ENCODE measurements at regions not wholly inside any gene's neighbourhood (a gene's known extent, or its start where the extent isn't known, plus 50 kb on each side); places are given as distances from the start of the nearest gene placed in this dataset.
A peak's percentile ranks its signal among the peaks of the same experiment; 100 is the strongest.

DNA sequence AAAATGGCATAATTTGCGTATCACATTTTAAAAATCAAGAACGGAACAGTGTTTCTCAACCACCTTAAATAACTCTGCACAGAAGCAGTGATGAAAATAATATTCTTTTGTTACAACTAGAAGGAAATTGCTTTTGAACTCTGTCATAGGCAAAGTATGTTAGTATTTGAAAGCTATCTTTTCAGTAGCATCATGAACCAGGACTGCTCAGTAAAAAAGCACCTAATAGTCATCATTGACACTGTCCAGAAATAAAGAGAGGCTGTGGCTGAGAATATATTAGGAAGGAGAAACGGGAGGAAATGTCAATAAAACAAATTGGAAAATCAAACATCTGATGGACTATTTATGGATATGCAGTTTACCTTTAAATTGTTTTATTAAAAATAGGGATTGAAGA lies 237.2 kb upstream of the AKR1E2 start:
- DNase-seq: no peak
- H3K27ac ChIP-seq (ENCODE audit: low read depth, low read length): no peak overlapping the region
- no peaks in the 10 kb centered on the region for H3K27me3 ChIP-seq (ENCODE audit: insufficient read depth, low read length, poor library complexity, severe bottlenecking)
- Mint-ChIP-seq H3K4me3 (no peak overlapping the region), H3K27ac (no peak overlapping the region), H3K36me3 (no peaks in the 10 kb centered on the region), H3K9me3 (no peaks in the 10 kb centered on the region), H3K27me3 (peaks cover under 1 to 4% of the 10 kb centered on the region in 2 donors), H3K4me1 (no peaks in the 10 kb centered on the region)
- H3K4me1 ChIP-seq (ENCODE audit: insufficient read depth, low read length): no peaks in the 10 kb centered on the region
- no peaks in the 10 kb centered on the region for H3K36me3 ChIP-seq (ENCODE audit: insufficient read depth, low read length)
- no peaks in the 10 kb centered on the region for H3K9me3 ChIP-seq (ENCODE audit: low read length)
- no peak overlapping the region for H3K4me3 ChIP-seq (ENCODE audit: low read length)
- ChIA-PET CTCF (no interaction called here), POLR2A (no interaction called here)

- DNase-seq: no peak
- H3K9me3 ChIP-seq (ENCODE audit: low read length): no peaks in the 10 kb centered on the region
- no peaks in the 10 kb centered on the region for H3K4me1 ChIP-seq (ENCODE audit: insufficient read depth, low read length)
- Mint-ChIP-seq H3K4me3 (no peak overlapping the region), H3K4me1 (no peaks in the 10 kb centered on the region), H3K36me3 (no peaks in the 10 kb centered on the region), H3K27ac (no peak overlapping the region), H3K27me3 (peaks cover 0 to 6% of the 10 kb centered on the region in 2 donors), H3K9me3 (no peaks in the 10 kb centered on the region)
- H3K4me3 ChIP-seq (ENCODE audit: low read length): no peak overlapping the region
- H3K27ac ChIP-seq (ENCODE audit: low read depth, low read length): no peak overlapping the region
- H3K27me3 ChIP-seq (ENCODE audit: insufficient read depth, low read length, poor library complexity, severe bottlenecking): no peaks in the 10 kb centered on the region
- H3K36me3 ChIP-seq (ENCODE audit: insufficient read depth, low read length): no peaks in the 10 kb centered on the region
- POLR2A ChIA-PET: no interaction called here
- CTCF ChIA-PET: no interaction called here
Observed at GRCh38 chr10:4587466-4587865, 238.5 kb upstream of the AKR1E2 start.

GRCh38 chr10:4586776-4587175 lies 239.2 kb upstream of the AKR1E2 start:
- H3K4me1 ChIP-seq (ENCODE audit: insufficient read depth, low read length): no peaks in the 10 kb centered on the region
- ChIA-PET CTCF (no interaction called here), POLR2A (no interaction called here)
- no peaks in the 10 kb centered on the region for H3K4me1 Mint-ChIP-seq
- H3K27me3 Mint-ChIP-seq: peaks cover 0 to 6% of the 10 kb centered on the region in 2 donors
- no peak overlapping the region for H3K27ac ChIP-seq (ENCODE audit: low read depth, low read length)
- DNase-seq: no peak
- no peaks in the 10 kb centered on the region for H3K27me3 ChIP-seq (ENCODE audit: insufficient read depth, low read length, poor library complexity, severe bottlenecking)
- H3K36me3 ChIP-seq (ENCODE audit: insufficient read depth, low read length): no peaks in the 10 kb centered on the region
- no peak overlapping the region for H3K4me3 ChIP-seq (ENCODE audit: low read length)
- H3K9me3 Mint-ChIP-seq: no peaks in the 10 kb centered on the region
- H3K36me3 Mint-ChIP-seq: no peaks in the 10 kb centered on the region
- H3K4me3 Mint-ChIP-seq: no peak overlapping the region
- no peaks in the 10 kb centered on the region for H3K9me3 ChIP-seq (ENCODE audit: low read length)
- no peak overlapping the region for H3K27ac Mint-ChIP-seq

DNA sequence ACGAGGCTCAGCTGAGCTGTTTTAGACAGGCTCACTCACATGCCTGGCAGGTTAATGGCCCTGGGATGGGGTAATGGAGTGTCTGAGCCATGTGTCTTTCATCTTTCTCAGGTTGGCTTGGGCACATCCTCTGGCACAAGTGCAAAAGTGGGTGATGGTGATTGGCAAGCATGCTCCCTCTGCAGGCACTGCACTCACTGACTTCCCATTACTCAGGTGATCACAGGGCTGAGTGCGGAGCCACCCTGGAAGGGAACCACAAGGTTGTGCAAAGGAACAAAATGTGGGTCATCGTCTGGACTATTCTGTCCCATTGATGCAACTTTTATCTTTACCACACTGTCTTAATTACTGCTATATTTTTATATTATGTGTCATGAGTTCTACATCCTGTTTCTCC lies 244.1 kb upstream of the AKR1E2 start:
- ChIA-PET CTCF (no interaction called here), POLR2A (no interaction called here)
- no peaks in the 10 kb centered on the region for H3K4me1 Mint-ChIP-seq
- Histone ChIP-seq H3K4me3 (ENCODE audit: low read length) (no peak overlapping the region), H3K27me3 (ENCODE audit: insufficient read depth, low read length, poor library complexity, severe bottlenecking) (no peaks in the 10 kb centered on the region), H3K4me1 (ENCODE audit: insufficient read depth, low read length) (no peaks in the 10 kb centered on the region), H3K36me3 (ENCODE audit: insufficient read depth, low read length) (no peaks in the 10 kb centered on the region), H3K9me3 (ENCODE audit: low read length) (no peaks in the 10 kb centered on the region), H3K27ac (ENCODE audit: low read depth, low read length) (no peak overlapping the region)
- peaks cover 0 to 6% of the 10 kb centered on the region in 2 donors for H3K27me3 Mint-ChIP-seq
- no peaks in the 10 kb centered on the region for H3K36me3 Mint-ChIP-seq
- no peak for DNase-seq
- H3K9me3 Mint-ChIP-seq: no peaks in the 10 kb centered on the region
- no peak overlapping the region for H3K27ac Mint-ChIP-seq
- H3K4me3 Mint-ChIP-seq: no peak overlapping the region

- Histone ChIP-seq H3K4me3 (ENCODE audit: low read length) (no peak overlapping the region), H3K27ac (ENCODE audit: low read depth, low read length) (no peak overlapping the region), H3K9me3 (ENCODE audit: low read length) (no peaks in the 10 kb centered on the region), H3K27me3 (ENCODE audit: insufficient read depth, low read length, poor library complexity, severe bottlenecking) (no peaks in the 10 kb centered on the region), H3K4me1 (ENCODE audit: insufficient read depth, low read length) (no peaks in the 10 kb centered on the region), H3K36me3 (ENCODE audit: insufficient read depth, low read length) (no peaks in the 10 kb centered on the region)
- Mint-ChIP-seq H3K4me3 (no peak overlapping the region), H3K4me1 (no peaks in the 10 kb centered on the region), H3K36me3 (no peaks in the 10 kb centered on the region), H3K9me3 (no peaks in the 10 kb centered on the region), H3K27me3 (peaks cover 0 to 12% of the 10 kb centered on the region in 2 donors), H3K27ac (no peak overlapping the region)
- no peak for DNase-seq
- POLR2A ChIA-PET: no interaction called here
- CTCF ChIA-PET: no interaction called here
Observed at GRCh38 chr10:4579844-4580243, 246.2 kb upstream of the AKR1E2 start.

DNA sequence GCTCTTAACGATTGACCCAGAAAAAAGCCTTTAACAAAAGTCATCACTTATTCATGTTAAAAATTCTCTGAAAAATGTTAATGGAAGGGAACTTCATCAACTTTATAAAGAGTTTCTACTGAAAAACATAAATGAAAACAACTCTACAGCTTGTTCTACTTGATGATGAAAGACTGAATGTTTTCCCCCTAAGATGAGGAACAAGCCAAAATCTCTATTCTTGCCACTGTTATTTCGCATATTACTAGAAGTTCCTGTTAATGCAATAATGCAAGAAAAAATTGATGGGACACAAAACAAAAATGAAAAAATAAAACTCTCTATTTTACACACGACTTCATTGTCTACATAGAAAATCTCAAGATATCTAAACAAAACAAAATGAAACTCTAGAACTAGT lies 249.8 kb upstream of the AKR1E2 start:
- POLR2A ChIA-PET: no interaction called here

DNA sequence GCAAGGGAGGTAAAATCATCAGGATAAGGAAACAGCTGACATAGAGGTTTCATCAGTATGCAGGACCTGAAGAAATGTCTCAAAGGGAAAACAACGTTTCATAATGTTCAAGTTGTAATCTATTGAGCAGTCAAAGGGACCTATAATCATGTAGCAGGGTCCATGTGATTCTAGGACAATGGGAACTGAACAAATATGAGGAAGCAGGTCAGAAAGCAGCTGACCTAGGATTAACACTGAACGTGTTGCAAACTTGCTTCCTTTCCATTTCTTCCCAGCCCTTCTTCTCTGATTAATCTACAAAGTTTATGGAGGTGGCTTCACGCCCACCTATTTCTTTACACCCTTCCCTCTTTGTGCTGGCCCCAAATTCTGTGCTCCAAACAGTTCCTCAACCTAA lies 256.9 kb upstream of the AKR1E2 start:
- Histone ChIP-seq H3K4me3 (ENCODE audit: low read length) (no peak overlapping the region), H3K27me3 (ENCODE audit: insufficient read depth, low read length, poor library complexity, severe bottlenecking) (peaks cover 3% of the 10 kb centered on the region), H3K36me3 (ENCODE audit: insufficient read depth, low read length) (no peaks in the 10 kb centered on the region), H3K9me3 (ENCODE audit: low read length) (no peaks in the 10 kb centered on the region), H3K4me1 (ENCODE audit: insufficient read depth, low read length) (no peaks in the 10 kb centered on the region), H3K27ac (ENCODE audit: low read depth, low read length) (no peak overlapping the region)
- Mint-ChIP-seq H3K4me3 (no peak overlapping the region), H3K27ac (no peak overlapping the region), H3K4me1 (no peaks in the 10 kb centered on the region), H3K36me3 (peaks cover 0 to 3% (median 0%) of the 10 kb centered on the region in 3 donors), H3K27me3 (peaks cover 3 to 35% of the 10 kb centered on the region in 2 donors), H3K9me3 (no peaks in the 10 kb centered on the region)
- DNase-seq: no peak
- ChIA-PET POLR2A (no interaction called here), CTCF (no interaction called here)

More for the DNA sequence above, 249.8 kb upstream of the AKR1E2 start:
- no peak for DNase-seq
- Mint-ChIP-seq H3K4me1 (no peaks in the 10 kb centered on the region), H3K36me3 (peaks cover 0 to 3% (median 0%) of the 10 kb centered on the region in 3 donors), H3K27me3 (peaks cover 0 to 21% of the 10 kb centered on the region in 2 donors), H3K9me3 (no peaks in the 10 kb centered on the region), H3K27ac (no peak overlapping the region), H3K4me3 (no peak overlapping the region)
- H3K36me3 ChIP-seq (ENCODE audit: insufficient read depth, low read length): no peaks in the 10 kb centered on the region
- no peak overlapping the region for H3K27ac ChIP-seq (ENCODE audit: low read depth, low read length)
- H3K9me3 ChIP-seq (ENCODE audit: low read length): no peaks in the 10 kb centered on the region
- H3K4me3 ChIP-seq (ENCODE audit: low read length): no peak overlapping the region
- no peaks in the 10 kb centered on the region for H3K4me1 ChIP-seq (ENCODE audit: insufficient read depth, low read length)
- CTCF ChIA-PET: no interaction called here
- H3K27me3 ChIP-seq (ENCODE audit: insufficient read depth, low read length, poor library complexity, severe bottlenecking): no peaks in the 10 kb centered on the region

DNA sequence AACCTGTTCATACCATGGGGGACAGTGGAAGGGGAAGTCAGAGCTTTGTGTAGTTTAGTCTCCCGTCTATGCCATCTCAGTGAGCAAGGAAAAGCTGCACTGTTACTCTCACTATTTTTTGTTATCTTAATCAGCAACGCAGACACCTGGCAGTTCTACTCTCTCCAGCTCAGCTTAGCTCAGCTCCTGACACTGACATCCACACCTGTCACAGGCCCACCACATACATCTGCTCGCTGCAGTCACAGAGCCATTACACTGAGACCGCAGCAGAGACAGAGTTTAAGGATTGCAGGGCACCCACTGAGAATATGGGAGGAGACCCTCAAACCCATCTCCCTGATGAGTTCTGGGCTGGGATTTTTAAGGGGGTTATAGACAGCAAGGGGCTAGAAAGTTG lies 257.3 kb upstream of the AKR1E2 start:
- Mint-ChIP-seq H3K9me3 (no peaks in the 10 kb centered on the region), H3K4me3 (no peak overlapping the region), H3K27ac (peak overlapping the region in 1 of 8 donors; percentile 61), H3K27me3 (peaks cover 3 to 32% of the 10 kb centered on the region in 2 donors), H3K4me1 (no peaks in the 10 kb centered on the region), H3K36me3 (peaks cover 0 to 3% (median 0%) of the 10 kb centered on the region in 3 donors)
- Histone ChIP-seq H3K36me3 (ENCODE audit: insufficient read depth, low read length) (no peaks in the 10 kb centered on the region), H3K9me3 (ENCODE audit: low read length) (no peaks in the 10 kb centered on the region), H3K27me3 (ENCODE audit: insufficient read depth, low read length, poor library complexity, severe bottlenecking) (peaks cover 3% of the 10 kb centered on the region), H3K4me1 (ENCODE audit: insufficient read depth, low read length) (no peaks in the 10 kb centered on the region), H3K27ac (ENCODE audit: low read depth, low read length) (no peak overlapping the region), H3K4me3 (ENCODE audit: low read length) (no peak overlapping the region)
- DNase-seq: no peak
- POLR2A ChIA-PET: no interaction called here
- CTCF ChIA-PET: no interaction called here

DNA sequence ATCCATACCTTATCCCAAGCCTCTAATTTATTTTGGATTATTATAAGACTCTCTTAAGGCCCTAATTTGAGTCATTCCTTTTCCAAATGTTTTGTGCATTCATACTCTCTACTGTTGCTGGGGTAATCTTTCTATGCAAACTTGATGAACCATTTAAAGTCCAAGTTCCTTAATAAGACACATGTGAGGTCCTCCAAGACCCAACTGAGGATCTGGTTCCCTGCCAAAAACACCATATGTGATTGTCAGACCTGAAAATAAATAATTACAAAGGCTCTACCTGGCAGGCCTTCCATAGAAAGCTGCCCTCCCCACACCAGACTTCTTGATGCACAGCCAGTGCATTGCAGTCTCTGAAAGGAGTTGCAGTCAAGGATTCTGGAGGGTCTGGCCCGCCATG lies 257.9 kb upstream of the AKR1E2 start:
- Histone ChIP-seq H3K4me1 (ENCODE audit: insufficient read depth, low read length) (no peaks in the 10 kb centered on the region), H3K9me3 (ENCODE audit: low read length) (no peaks in the 10 kb centered on the region), H3K27me3 (ENCODE audit: insufficient read depth, low read length, poor library complexity, severe bottlenecking) (peaks cover 3% of the 10 kb centered on the region), H3K4me3 (ENCODE audit: low read length) (no peak overlapping the region), H3K27ac (ENCODE audit: low read depth, low read length) (no peak overlapping the region), H3K36me3 (ENCODE audit: insufficient read depth, low read length) (no peaks in the 10 kb centered on the region)
- H3K9me3 Mint-ChIP-seq: no peaks in the 10 kb centered on the region
- no peaks in the 10 kb centered on the region for H3K4me1 Mint-ChIP-seq
- H3K4me3 Mint-ChIP-seq: no peak overlapping the region
- peaks cover 3 to 35% of the 10 kb centered on the region in 2 donors for H3K27me3 Mint-ChIP-seq
- DNase-seq: no peak
- peaks cover 0 to 3% (median 0%) of the 10 kb centered on the region in 3 donors for H3K36me3 Mint-ChIP-seq
- no peak overlapping the region for H3K27ac Mint-ChIP-seq
- CTCF ChIA-PET: no interaction called here
- POLR2A ChIA-PET: no interaction called here

Measured in CD8-positive, alpha-beta memory T cell (primary cell).